ENCODE measurements at regions not wholly inside any gene's neighbourhood (a gene's known extent, or its start where the extent isn't known, plus 50 kb on each side); places are given as distances from the start of the nearest gene placed in this dataset.

DNA sequence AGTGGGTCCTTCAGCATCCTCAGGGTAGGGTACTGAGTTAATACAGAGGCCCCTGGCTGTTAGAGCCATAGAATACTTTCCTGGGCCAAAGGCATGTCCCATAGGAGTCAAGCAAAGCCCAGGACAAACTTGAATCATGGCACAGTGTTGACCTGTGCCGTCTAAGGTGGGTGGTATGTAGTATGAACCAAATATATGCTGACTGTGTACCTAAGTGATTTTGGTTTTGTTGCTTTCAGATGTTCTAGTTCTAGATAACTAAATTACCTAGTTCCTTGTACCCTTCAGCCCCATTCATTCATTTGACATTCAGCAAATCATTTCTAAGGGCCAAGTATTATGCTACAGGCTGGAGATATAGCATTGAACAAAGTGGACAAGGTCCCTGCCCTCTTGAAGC, 61.3 kb upstream of the GPRC5B start:
- no peak for TF ChIP-seq CTCF (IDR thresholded peaks at IDR 0.05; ENCODE audit: control extremely low read depth, extremely low read depth, low read depth, missing control alignments)
- DNase-seq (ENCODE audit: extremely low spot score): no peak
- ChIA-PET POLR2A (no interaction called here), CTCF (interaction anchor here (0.9 to 1.5 kb wide), 3 partner anchors 12 to 54 kb away, joined by 3 read pairs; no protein-coding TSS in a partner anchor)

- no peak for TF ChIP-seq CTCF (IDR thresholded peaks at IDR 0.05; ENCODE audit: control extremely low read depth, extremely low read depth, low read depth, missing control alignments)
- CTCF ChIA-PET: no interaction called here
- DNase-seq (ENCODE audit: extremely low spot score): no peak
- POLR2A ChIA-PET: no interaction called here
Observed at GRCh38 chr16:19940195-19940594, 55.5 kb upstream of the GPRC5B start.

DNA sequence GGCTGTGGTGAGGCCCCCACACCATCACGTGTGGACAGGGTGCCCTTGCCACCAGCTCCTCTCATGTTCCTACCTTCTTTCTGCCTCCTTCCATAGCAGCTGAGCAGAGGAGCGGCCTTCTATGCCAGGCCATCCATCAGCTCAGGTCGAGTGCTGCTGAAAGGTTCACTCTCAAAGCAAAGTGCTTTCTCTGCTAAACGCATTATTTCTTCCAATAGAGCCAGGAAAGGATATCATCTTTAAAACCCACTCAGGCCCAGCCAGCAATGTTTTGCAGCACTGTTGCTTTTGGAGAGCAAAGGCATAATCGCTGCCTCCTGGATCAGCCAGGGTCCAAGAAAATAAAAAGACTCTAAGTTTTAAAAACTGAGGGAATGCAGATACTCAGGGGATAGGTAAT, 54.9 kb upstream of the GPRC5B start:
- CTCF ChIA-PET: no interaction called here
- TF ChIP-seq CTCF (IDR thresholded peaks at IDR 0.05; ENCODE audit: control extremely low read depth, extremely low read depth, low read depth, missing control alignments): no peak
- POLR2A ChIA-PET: no interaction called here
- DNase-seq (ENCODE audit: extremely low spot score): no peak

DNA sequence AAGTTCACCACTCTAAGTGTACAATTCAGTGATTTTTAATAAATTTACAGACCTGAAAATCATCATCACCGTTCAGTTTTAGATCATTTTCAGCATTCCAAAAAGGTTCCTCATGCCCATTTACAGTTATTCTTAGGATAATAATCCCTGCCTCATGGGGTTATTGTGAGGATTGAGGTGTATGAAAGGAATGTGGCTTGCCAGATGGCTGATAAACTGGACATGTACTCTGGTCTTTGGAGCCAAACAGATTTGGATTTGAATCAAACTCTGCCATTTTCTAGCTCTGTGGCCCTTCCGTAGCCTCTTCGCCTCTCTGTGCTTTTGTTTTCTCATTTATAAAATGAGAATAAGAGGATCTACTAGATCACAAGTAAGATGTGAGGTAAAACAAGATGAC, 53.9 kb upstream of the GPRC5B start:
- CTCF ChIA-PET: no interaction called here
- TF ChIP-seq CTCF (IDR thresholded peaks at IDR 0.05; ENCODE audit: control extremely low read depth, extremely low read depth, low read depth, missing control alignments): no peak
- DNase-seq (ENCODE audit: extremely low spot score): no peak
- POLR2A ChIA-PET: no interaction called here

GRCh38 chr16:19936441-19936840, 51.8 kb upstream of the GPRC5B start:
- DNase-seq (ENCODE audit: extremely low spot score): no peak
- POLR2A ChIA-PET: no interaction called here
- no peak for TF ChIP-seq CTCF (IDR thresholded peaks at IDR 0.05; ENCODE audit: control extremely low read depth, extremely low read depth, low read depth, missing control alignments)
- CTCF ChIA-PET: no interaction called here

GRCh38 chr16:19935694-19936093, 51.0 kb upstream of the GPRC5B start:
- POLR2A ChIA-PET: no interaction called here
- CTCF ChIA-PET: interaction anchor here (1.5 kb wide), 1 partner anchor 28 kb away, joined by 6 read pairs; no protein-coding TSS in a partner anchor
- no peak for DNase-seq (ENCODE audit: extremely low spot score)
- TF ChIP-seq CTCF (IDR thresholded peaks at IDR 0.05; ENCODE audit: control extremely low read depth, extremely low read depth, low read depth, missing control alignments): no peak

Measured in GM10248 (cell line).